ENCODE measurements at regions not wholly inside any gene's neighbourhood (a gene's known extent, or its start where the extent isn't known, plus 50 kb on each side); places are given as distances from the start of the nearest gene placed in this dataset.

DNA sequence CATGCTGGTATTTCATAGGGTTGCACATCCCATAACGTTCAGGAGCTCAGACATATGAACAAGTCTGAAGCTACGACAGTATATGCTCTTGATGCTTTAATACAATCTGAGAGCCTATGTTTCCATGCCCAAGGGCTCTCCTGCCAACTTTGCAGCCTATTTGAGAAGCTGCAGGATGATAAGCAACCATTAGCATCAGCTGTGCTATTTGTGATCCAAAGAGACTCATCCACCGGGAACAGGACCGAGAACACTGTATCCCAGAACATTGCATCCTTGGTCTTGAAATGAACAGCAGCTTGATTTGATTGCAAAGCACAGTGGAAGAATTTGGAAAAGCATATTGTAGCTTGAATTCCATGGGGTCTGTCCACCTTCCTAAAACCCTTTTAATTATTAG is 156.2 kb upstream of the PTER start:
- intact Hi-C loops (cut with micrococcal nuclease): no loop called here
- Mint-ChIP-seq H3K27me3 (no peaks in the 10 kb centered on the region), H3K36me3 (ENCODE audit: low read depth) (no peaks in the 10 kb centered on the region), H3K4me1 (ENCODE audit: low read depth) (no peaks in the 10 kb centered on the region), H3K4me3 (no peak overlapping the region), H3K9me3 (peaks cover 40% of the 10 kb centered on the region), H3K27ac (no peak overlapping the region)

DNA sequence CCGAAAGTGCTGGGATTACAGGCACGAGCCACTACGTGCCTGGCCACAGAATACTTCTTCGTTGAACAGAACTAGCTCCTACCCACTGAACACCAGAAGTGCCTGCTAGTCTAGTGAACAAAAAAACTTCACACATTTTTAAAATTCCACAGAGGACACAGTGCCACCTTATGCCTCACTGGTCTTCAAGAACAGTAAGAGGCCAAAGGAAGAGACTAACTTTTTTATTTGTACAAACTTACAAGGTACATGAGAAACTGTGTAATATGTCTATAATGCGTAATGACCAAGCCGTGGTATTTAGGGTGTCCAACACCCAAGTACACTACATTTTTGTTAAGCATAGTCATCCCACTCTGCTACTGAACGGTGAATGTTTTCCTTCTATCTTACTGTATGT is 144.4 kb upstream of the PTER start:
- intact Hi-C loops (cut with micrococcal nuclease): no loop called here

DNA sequence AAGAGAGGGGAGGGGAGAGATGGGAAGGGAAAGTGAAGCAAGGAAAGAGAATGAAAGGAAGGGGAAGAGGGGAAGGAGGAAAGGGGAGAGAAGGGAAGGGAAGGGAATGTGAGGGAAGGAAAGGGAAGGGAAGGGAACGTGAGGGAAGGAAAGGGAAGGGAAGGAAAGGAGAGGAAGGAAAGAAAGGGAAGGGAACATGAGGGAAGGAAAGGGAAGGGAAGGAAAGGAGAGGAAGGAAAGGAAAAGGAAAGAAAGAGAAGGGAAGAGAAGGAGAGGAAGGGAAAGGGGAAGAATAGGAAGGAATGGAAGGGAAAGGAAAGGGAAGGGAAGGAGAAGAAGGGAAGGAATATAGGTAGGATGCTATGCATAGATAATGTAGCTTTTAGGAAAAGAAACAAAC is 139.7 kb upstream of the PTER start:
- no peaks in the 10 kb centered on the region for H3K9me3 Mint-ChIP-seq
- H3K27ac Mint-ChIP-seq: no peak overlapping the region
- no peaks in the 10 kb centered on the region for H3K4me1 Mint-ChIP-seq (ENCODE audit: low read depth)
- no peaks in the 10 kb centered on the region for H3K36me3 Mint-ChIP-seq (ENCODE audit: low read depth)
- H3K4me3 Mint-ChIP-seq: no peak overlapping the region
- no peaks in the 10 kb centered on the region for H3K27me3 Mint-ChIP-seq
- intact Hi-C loops (cut with micrococcal nuclease): no loop called here

More for the DNA sequence above, 144.4 kb upstream of the PTER start:
- H3K9me3 Mint-ChIP-seq: no peaks in the 10 kb centered on the region
- no peaks in the 10 kb centered on the region for H3K36me3 Mint-ChIP-seq (ENCODE audit: low read depth)
- no peaks in the 10 kb centered on the region for H3K27me3 Mint-ChIP-seq
- H3K4me1 Mint-ChIP-seq (ENCODE audit: low read depth): no peaks in the 10 kb centered on the region
- H3K4me3 Mint-ChIP-seq: no peak overlapping the region
- no peak overlapping the region for H3K27ac Mint-ChIP-seq

DNA sequence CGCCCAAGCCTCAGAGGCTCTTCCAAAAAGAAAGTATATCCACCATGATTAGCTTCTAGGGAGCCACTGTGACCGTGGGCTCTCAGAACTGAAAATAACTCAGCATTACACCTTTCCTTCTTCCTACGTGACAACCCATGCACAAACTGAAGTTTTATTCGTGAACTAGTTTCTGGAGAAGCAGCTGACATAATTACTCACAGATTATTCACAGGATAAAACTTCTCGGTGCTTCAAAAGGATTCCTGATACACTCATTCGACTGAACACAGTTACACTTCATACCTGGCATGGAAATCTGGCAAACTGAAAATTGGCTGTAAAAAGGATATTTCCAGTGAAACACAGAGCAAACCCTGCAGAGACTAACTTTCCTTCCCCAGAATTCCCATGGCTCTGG is 139.2 kb upstream of the PTER start:
- no peaks in the 10 kb centered on the region for H3K9me3 Mint-ChIP-seq
- H3K4me3 Mint-ChIP-seq: no peak overlapping the region
- no peaks in the 10 kb centered on the region for H3K36me3 Mint-ChIP-seq (ENCODE audit: low read depth)
- no peaks in the 10 kb centered on the region for H3K27me3 Mint-ChIP-seq
- no peaks in the 10 kb centered on the region for H3K4me1 Mint-ChIP-seq (ENCODE audit: low read depth)
- intact Hi-C loops (cut with micrococcal nuclease): no loop called here
- H3K27ac Mint-ChIP-seq: no peak overlapping the region

DNA sequence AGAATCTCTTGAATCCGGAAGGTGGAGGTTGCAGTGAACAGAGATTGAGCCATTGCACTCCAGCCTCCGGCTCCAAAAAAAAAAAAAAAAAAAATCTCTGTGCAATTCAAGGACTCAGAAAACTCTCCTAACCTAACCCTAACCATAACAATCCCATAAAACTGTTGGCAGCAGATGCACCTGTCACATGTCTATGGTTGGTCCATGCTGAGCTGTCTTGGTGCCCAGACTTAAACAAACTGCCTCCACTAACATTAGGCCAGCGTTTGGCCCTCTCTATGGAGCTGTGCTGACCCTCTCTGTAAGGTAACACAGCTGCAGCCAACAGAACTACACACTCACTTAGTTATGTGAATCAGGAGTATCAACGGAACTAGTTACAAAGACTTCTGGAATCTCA is 132.5 kb upstream of the PTER start:
- Mint-ChIP-seq H3K36me3 (ENCODE audit: low read depth) (no peaks in the 10 kb centered on the region), H3K27me3 (no peaks in the 10 kb centered on the region), H3K4me3 (no peak overlapping the region), H3K9me3 (peaks cover 16% of the 10 kb centered on the region), H3K4me1 (ENCODE audit: low read depth) (no peaks in the 10 kb centered on the region), H3K27ac (no peak overlapping the region)
- intact Hi-C loops (cut with micrococcal nuclease): no loop called here

DNA sequence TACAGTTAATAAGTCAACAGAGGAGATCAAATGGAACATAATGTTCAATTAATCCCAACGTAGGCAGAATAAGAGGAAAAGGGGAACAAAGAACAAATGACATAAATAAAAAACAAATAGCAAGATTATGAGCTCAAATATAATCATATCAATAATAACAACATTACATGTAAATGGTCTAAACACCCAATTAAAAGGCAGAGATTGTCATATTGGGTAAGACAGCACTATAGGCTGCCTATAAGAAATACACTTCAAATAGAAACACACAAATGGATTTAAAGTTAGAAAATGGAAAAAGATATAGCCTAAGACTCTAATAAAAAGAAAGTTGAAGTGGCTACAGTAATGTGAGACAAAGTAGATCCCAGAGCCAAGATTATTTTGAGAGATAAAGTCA is 126.4 kb upstream of the PTER start:
- Mint-ChIP-seq H3K27ac (no peak overlapping the region), H3K27me3 (no peaks in the 10 kb centered on the region), H3K4me3 (no peak overlapping the region), H3K4me1 (ENCODE audit: low read depth) (no peaks in the 10 kb centered on the region), H3K36me3 (ENCODE audit: low read depth) (no peaks in the 10 kb centered on the region), H3K9me3 (peaks cover 29% of the 10 kb centered on the region)
- intact Hi-C loops (cut with micrococcal nuclease): no loop called here

DNA sequence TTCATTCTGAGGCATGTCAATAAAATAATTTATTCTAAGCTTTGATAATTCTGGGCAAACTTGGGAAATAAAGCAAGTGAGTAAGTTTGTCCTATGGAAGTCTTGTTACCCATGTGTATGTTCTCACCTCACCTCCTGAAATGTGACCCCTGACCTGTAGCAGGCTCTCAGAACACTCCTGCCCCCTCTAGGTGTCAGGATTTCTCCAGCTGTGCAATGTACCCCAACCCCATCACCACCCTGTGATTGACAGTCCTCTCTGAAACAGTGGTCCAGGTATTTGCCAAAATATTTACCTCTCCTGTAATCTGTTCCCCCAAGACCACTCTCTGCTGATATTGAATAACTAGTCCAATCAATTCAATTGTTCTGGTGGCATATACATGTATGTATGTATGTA is 122.6 kb upstream of the PTER start:
- H3K9me3 Mint-ChIP-seq: peaks cover 14% of the 10 kb centered on the region
- intact Hi-C loops (cut with micrococcal nuclease): no loop called here
- no peak overlapping the region for H3K27ac Mint-ChIP-seq

DNA sequence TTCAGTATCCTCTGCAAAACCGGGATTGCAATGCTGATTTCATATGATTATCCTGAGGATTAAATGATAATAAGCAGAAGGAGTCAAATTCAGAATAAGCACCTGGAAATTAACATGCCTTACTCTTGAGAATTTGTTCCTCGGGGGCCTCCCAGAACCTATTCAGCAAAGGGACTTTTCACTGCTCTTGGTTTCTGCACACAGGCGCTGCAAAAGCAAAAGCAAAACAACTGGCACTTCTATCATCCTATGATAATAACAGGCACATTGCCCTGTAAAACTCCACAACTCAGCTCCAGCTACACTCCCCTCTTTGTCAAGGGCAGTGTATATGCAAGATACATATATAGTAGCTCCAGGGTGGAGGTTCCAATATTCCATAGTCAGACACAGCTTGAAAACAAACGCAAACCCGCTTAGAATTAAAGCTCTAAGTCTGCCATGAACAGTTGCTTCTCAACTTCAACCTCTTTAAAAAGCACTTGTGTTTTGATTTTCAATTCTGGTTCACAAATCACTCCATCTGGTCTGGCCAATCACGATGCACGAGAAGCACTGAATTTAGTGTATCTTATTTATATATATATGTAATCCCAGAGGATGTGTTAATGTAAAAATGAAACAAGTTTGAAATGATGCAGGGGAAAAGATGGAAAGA is 119.9 kb upstream of the PTER start:
- H3K36me3 Mint-ChIP-seq (ENCODE audit: low read depth): no peaks in the 10 kb centered on the region

More for the DNA sequence above, 122.6 kb upstream of the PTER start:
- H3K4me3 Mint-ChIP-seq: no peak overlapping the region
- no peaks in the 10 kb centered on the region for H3K4me1 Mint-ChIP-seq (ENCODE audit: low read depth)
- no peaks in the 10 kb centered on the region for H3K27me3 Mint-ChIP-seq
- H3K36me3 Mint-ChIP-seq (ENCODE audit: low read depth): no peaks in the 10 kb centered on the region

DNA sequence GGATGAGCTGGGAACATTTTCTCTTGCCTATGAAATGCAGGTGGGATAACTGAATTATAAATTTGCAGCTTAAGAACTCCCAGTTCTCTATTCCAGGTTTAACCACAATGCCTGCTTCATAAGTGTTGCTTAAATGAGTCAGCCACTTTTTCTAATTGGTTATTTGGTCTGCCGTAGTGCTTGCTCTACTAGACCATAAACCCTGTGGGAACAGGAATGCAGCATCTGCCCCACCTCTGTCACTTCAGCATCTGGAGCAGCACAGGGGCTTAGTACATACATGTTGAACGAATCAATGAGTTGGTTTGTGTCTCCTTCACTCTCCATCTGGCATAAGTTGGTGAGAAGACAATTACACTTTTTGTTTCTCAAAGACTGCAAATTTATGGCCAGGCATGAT is 95.2 kb upstream of the PTER start:
- intact Hi-C loops (cut with micrococcal nuclease): no loop called here
- no peak overlapping the region for H3K4me3 Mint-ChIP-seq
- no peaks in the 10 kb centered on the region for H3K27me3 Mint-ChIP-seq
- H3K9me3 Mint-ChIP-seq: no peaks in the 10 kb centered on the region
- no peaks in the 10 kb centered on the region for H3K36me3 Mint-ChIP-seq (ENCODE audit: low read depth)
- H3K4me1 Mint-ChIP-seq (ENCODE audit: low read depth): no peaks in the 10 kb centered on the region
- H3K27ac Mint-ChIP-seq: no peak overlapping the region

More for the DNA sequence above, 119.9 kb upstream of the PTER start:
- intact Hi-C loops (cut with micrococcal nuclease): no loop called here
- no peak overlapping the region for H3K27ac Mint-ChIP-seq
- no peaks in the 10 kb centered on the region for H3K27me3 Mint-ChIP-seq
- no peaks in the 10 kb centered on the region for H3K9me3 Mint-ChIP-seq
- H3K4me3 Mint-ChIP-seq: no peak overlapping the region
- H3K4me1 Mint-ChIP-seq (ENCODE audit: low read depth): no peaks in the 10 kb centered on the region

DNA sequence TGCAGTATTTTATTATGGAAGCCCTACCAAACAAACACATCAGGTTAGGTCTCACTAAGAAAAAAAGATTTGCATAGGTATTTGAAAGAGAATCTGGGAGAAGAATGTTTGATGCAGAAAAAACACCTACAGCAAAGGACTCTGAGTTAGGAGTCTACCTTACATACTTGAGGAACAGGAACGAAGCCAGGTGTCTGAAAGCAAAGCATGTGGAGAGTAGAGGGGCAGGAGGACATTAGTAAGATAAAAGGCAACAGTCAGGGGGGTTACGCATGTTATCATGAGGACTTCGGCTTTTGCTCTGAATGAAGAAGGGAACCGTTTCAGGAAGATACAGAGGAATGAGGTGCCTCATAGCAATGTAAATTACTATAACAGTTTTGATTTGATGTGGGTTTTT is 87.9 kb upstream of the PTER start:
- H3K4me3 Mint-ChIP-seq: no peak overlapping the region

DNA sequence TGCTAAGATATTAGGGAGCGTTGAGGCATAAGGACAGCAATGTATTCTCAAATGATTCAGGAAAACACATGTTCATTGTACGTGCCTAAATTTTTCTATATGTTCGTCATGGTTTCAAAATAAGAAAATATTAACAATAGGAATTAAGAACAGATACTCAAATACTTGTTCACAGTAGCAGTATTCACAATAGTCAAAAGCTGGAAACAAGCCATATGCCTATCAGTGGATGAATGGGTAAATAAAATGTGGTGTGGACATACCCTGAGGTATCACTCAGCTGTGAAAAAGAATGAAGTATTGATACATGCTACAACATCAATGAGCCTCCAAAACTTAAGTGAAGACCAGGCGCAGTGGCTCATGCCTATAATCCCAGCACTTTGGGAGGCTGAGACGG is 84.7 kb upstream of the PTER start:
- Mint-ChIP-seq H3K9me3 (no peaks in the 10 kb centered on the region), H3K4me3 (no peak overlapping the region), H3K36me3 (ENCODE audit: low read depth) (no peaks in the 10 kb centered on the region), H3K27me3 (no peaks in the 10 kb centered on the region), H3K4me1 (ENCODE audit: low read depth) (no peaks in the 10 kb centered on the region), H3K27ac (no peak overlapping the region)
- intact Hi-C loops (cut with micrococcal nuclease): no loop called here

More for the DNA sequence above, 87.9 kb upstream of the PTER start:
- Mint-ChIP-seq H3K9me3 (no peaks in the 10 kb centered on the region), H3K4me1 (ENCODE audit: low read depth) (no peaks in the 10 kb centered on the region), H3K36me3 (ENCODE audit: low read depth) (no peaks in the 10 kb centered on the region), H3K27ac (no peak overlapping the region), H3K27me3 (no peaks in the 10 kb centered on the region)
- intact Hi-C loops (cut with micrococcal nuclease): no loop called here

DNA sequence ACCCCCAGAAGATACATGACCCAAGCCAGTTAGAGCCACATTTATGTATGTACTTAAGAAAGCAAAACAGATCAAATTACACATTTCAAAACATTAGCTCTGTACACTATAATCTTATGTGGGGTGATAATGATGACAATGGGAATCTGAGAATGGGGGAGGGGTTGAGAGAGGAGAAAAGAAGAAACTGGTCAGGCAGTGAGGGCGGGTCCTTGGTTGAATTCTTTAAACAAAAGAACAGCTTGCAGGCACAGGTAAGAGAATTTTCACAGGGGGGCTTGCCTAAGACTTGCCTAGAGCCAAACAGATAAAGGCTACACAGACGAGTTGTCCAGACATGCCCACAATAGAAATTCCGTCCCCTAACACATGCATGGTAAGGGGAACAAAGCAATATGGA is 76.8 kb upstream of the PTER start:
- H3K36me3 Mint-ChIP-seq (ENCODE audit: low read depth): no peaks in the 10 kb centered on the region
- H3K4me1 Mint-ChIP-seq (ENCODE audit: low read depth): no peaks in the 10 kb centered on the region
- intact Hi-C loops (cut with micrococcal nuclease): no loop called here
- no peak overlapping the region for H3K4me3 Mint-ChIP-seq
- peaks cover 26% of the 10 kb centered on the region for H3K9me3 Mint-ChIP-seq
- H3K27me3 Mint-ChIP-seq: no peaks in the 10 kb centered on the region
- H3K27ac Mint-ChIP-seq: no peak overlapping the region

DNA sequence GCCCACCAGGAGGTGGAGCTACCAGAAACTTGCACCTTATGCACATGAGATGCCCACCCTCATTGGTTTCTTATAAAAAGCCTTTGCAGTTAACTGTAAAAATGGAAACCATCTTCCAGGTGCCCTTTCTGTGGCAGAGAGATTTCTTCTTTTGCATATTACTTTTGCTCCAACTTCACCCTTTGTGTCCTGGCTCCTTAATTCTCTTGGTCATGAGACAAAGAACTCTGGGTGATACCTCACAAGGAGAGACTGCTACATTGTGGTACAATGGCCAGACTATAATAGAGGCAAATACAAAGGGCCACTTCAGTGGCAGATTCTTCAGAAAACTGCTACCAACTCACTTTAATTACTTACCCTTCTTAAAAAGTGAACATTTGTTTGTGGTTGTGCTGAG is 76.4 kb upstream of the PTER start:
- no peaks in the 10 kb centered on the region for H3K4me1 Mint-ChIP-seq (ENCODE audit: low read depth)
- H3K36me3 Mint-ChIP-seq (ENCODE audit: low read depth): no peaks in the 10 kb centered on the region
- H3K9me3 Mint-ChIP-seq: peaks cover 26% of the 10 kb centered on the region

DNA sequence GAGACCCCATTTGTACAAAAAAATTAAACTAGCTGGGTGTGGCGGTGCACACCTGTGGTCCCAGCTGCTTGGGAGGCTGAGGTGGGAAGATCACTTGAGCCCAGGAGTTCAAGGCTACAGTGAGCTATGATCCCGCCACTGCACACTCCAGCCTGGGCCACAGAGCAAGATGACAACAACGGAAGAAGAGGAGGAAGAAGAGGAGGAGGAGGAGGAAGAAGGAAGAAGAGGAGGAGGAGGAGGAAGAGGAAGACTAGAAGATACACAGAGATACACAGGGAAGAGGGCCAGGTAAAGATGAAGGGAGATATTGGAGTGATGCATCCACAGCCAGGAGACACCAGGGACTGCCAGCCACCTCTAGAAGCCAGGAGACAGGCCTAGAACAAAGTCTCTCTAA is 75.7 kb upstream of the PTER start:
- H3K4me1 Mint-ChIP-seq (ENCODE audit: low read depth): no peaks in the 10 kb centered on the region
- intact Hi-C loops (cut with micrococcal nuclease): no loop called here
- no peaks in the 10 kb centered on the region for H3K36me3 Mint-ChIP-seq (ENCODE audit: low read depth)
- H3K9me3 Mint-ChIP-seq: peaks cover 26% of the 10 kb centered on the region
- H3K4me3 Mint-ChIP-seq: no peak overlapping the region
- H3K27me3 Mint-ChIP-seq: no peaks in the 10 kb centered on the region
- no peak overlapping the region for H3K27ac Mint-ChIP-seq

More for the DNA sequence above, 76.4 kb upstream of the PTER start:
- intact Hi-C loops (cut with micrococcal nuclease): no loop called here
- Mint-ChIP-seq H3K4me3 (no peak overlapping the region), H3K27ac (no peak overlapping the region), H3K27me3 (no peaks in the 10 kb centered on the region)

DNA sequence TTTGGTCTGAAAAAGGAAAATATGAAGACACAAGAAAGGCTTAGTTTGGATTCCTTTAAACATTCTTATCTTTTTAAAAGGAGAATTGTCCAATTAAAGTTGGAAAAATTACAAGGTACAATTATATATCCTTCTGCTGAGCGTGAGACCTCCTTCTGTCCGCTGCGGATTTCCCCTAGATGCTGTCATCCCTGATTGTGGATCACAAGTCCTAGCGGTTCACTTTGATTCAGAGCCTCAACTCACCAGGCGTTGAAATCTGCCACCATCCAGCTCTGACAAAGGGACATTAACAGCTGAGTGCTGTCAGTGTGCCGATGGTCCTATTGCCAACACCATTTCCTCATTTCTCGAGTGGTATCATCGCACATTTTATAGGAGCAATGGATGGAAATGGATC is 73.1 kb upstream of the PTER start:
- Mint-ChIP-seq H3K27ac (no peak overlapping the region), H3K4me1 (ENCODE audit: low read depth) (no peaks in the 10 kb centered on the region), H3K27me3 (no peaks in the 10 kb centered on the region), H3K4me3 (no peak overlapping the region), H3K9me3 (peaks cover 35% of the 10 kb centered on the region), H3K36me3 (ENCODE audit: low read depth) (no peaks in the 10 kb centered on the region)
- intact Hi-C loops (cut with micrococcal nuclease): no loop called here
